ENCODE measurements at regions not wholly inside any gene's neighbourhood (a gene's known extent, or its start where the extent isn't known, plus 50 kb on each side); places are given as distances from the start of the nearest gene placed in this dataset.
"Not testable (repeated sequence)": the region's sequence is repeated elsewhere in the genome, so short reads cannot be mapped to it uniquely, and the experiment has no call there.

GRCh38 chr4:22599929-22600432 lies 84.1 kb upstream of the ADGRA3 start:
- not testable (repeated sequence) for TF ChIP-seq CTCF, POLR2A (IDR thresholded peaks at IDR 0.05)
